MM.1S (cell line): ENCODE measurements at regions not wholly inside any gene's neighbourhood (a gene's known extent, or its start where the extent isn't known, plus 50 kb on each side); places are given as distances from the start of the nearest gene placed in this dataset.

Experiments used
- DNase-seq: peaks from one replicate; pipeline ENCODE4 v3.0.0-alpha.2; 2015
- H2AFZ ChIP-seq: fragments of 300-600 bp; sonication (generic); 2 replicates; pipeline ENCODE4 v1.6.0; 2016; ENCODE audit warnings: antibody characterized with exemption, low read length
- H3F3A ChIP-seq: fragments of 300-600 bp; sonication (generic); 2 replicates; pipeline ENCODE4 v1.6.1; 2016; ENCODE audit warnings: mild to moderate bottlenecking, antibody characterized with exemption, low read length, moderate library complexity, mixed read lengths; ENCODE audit not compliant: insufficient read depth
- H3K27ac ChIP-seq: fragments of 300-600 bp; sonication (generic); 2 replicates; pipeline ENCODE4 v1.5.1; 2016; ENCODE audit warnings: mild to moderate bottlenecking, low read length
- H3K27me3 ChIP-seq: fragments of 300-600 bp; sonication (generic); replicated peaks from 2 replicates; pipeline ENCODE4 v1.6.0; 2016; ENCODE audit warnings: low read length; ENCODE audit not compliant: insufficient read depth
- H3K36me3 ChIP-seq: fragments of 300-600 bp; sonication (generic); replicated peaks from 2 replicates; pipeline ENCODE4 v1.6.1; 2016; ENCODE audit warnings: mild to moderate bottlenecking, low read length, mixed read lengths; ENCODE audit not compliant: insufficient read depth
- H3K4me1 ChIP-seq: fragments of 300-600 bp; sonication (generic); 2 replicates; pipeline ENCODE4 v1.6.1; 2016; ENCODE audit warnings: low read length, mixed read lengths
- H3K4me2 ChIP-seq: fragments of 300-600 bp; sonication (generic); 2 replicates; pipeline ENCODE4 v1.6.0; 2016; ENCODE audit warnings: low read depth, low read length
- H3K4me3 ChIP-seq: fragments of 300-600 bp; sonication (generic); 2 replicates; pipeline ENCODE4 v1.5.1; 2016; ENCODE audit warnings: low read length, mixed read lengths
- H3K79me2 ChIP-seq: fragments of 300-600 bp; sonication (generic); 2 replicates; pipeline ENCODE4 v1.6.1; 2016; ENCODE audit warnings: mixed run types, low read length, mixed read lengths
- H3K9ac ChIP-seq: fragments of 300-600 bp; sonication (generic); 2 replicates; pipeline ENCODE4 v1.6.1; 2016; ENCODE audit warnings: low read length, mixed read lengths
- H3K9me2 ChIP-seq: fragments of 300-600 bp; sonication (generic); replicated peaks from 2 replicates; pipeline ENCODE4 v1.6.1; 2016; ENCODE audit warnings: mild to moderate bottlenecking, low read length, mixed read lengths; ENCODE audit not compliant: insufficient read depth
- H3K9me3 ChIP-seq: fragments of 300-600 bp; sonication (generic); replicated peaks from 2 replicates; pipeline ENCODE4 v1.6.1; 2016; ENCODE audit warnings: mild to moderate bottlenecking, low read length, mixed read lengths; ENCODE audit not compliant: insufficient read depth
- H4K20me1 ChIP-seq: fragments of 300-600 bp; sonication (generic); 2 replicates; pipeline ENCODE4 v1.6.1; 2016; ENCODE audit warnings: mild to moderate bottlenecking, low read length, moderate library complexity, mixed read lengths; ENCODE audit not compliant: insufficient read depth
- CTCF ChIP-seq: fragments of 300-600 bp; sonication (generic); IDR thresholded peaks from 2 replicates; pipeline ENCODE4 v1.5.1; 2016; ENCODE audit warnings: antibody characterized with exemption, low read length, mixed read lengths
- EZH2 ChIP-seq: fragments of 300-600 bp; sonication (generic); optimal IDR thresholded peaks from 2 replicates; pipeline ENCODE3; 2017; ENCODE audit warnings: low read depth, mild to moderate bottlenecking, antibody characterized with exemption, low read length, mixed read lengths
- EZH2phosphoT487 ChIP-seq: fragments of 300-600 bp; sonication (generic); IDR thresholded peaks from 2 replicates; pipeline ENCODE4 v1.6.1; 2018; ENCODE audit warnings: antibody characterized with exemption, low read length

- Histone ChIP-seq H3K27me3 (no peaks in the 10 kb centered on the region), H3K4me1 (no peaks in the 10 kb centered on the region), H4K20me1 (no peaks in the 10 kb centered on the region), H3K4me3 (no peak overlapping the region), H3K79me2 (no peaks in the 10 kb centered on the region), H3K4me2 (no peak overlapping the region), H3F3A (no peaks in the 10 kb centered on the region), H2AFZ (no peak overlapping the region), H3K27ac (no peak overlapping the region), H3K9me3 (no peaks in the 10 kb centered on the region), H3K36me3 (no peaks in the 10 kb centered on the region), H3K9me2 (no peaks in the 10 kb centered on the region), H3K9ac (no peak overlapping the region)
- TF ChIP-seq CTCF = no peak
- DNase-seq = no peak
Measured at GRCh38 chr11:38784164-38784563, 2186.1 kb upstream of the RAG2 start.

GRCh38 chr11:38766796-38767195, 2168.8 kb upstream of the RAG2 start:
- TF ChIP-seq EZH2 = no peak
- no peak for TF ChIP-seq CTCF
- no peak for TF ChIP-seq EZH2phosphoT487
- DNase-seq = no peak
- H3K79me2 ChIP-seq = no peaks in the 10 kb centered on the region

GRCh38 chr11:38759394-38759793, 2161.4 kb upstream of the RAG2 start:
- H3F3A ChIP-seq = no peaks in the 10 kb centered on the region
- H3K9me2 ChIP-seq = no peaks in the 10 kb centered on the region
- no peaks in the 10 kb centered on the region for H3K9me3 ChIP-seq
- no peak for TF ChIP-seq CTCF
- TF ChIP-seq EZH2 = no peak
- no peak for TF ChIP-seq EZH2phosphoT487
- no peak overlapping the region for H3K9ac ChIP-seq
- H3K36me3 ChIP-seq = no peaks in the 10 kb centered on the region
- H3K4me2 ChIP-seq = no peak overlapping the region
- no peak overlapping the region for H3K27ac ChIP-seq
- no peaks in the 10 kb centered on the region for H3K79me2 ChIP-seq
- H4K20me1 ChIP-seq = no peaks in the 10 kb centered on the region
- no peaks in the 10 kb centered on the region for H3K27me3 ChIP-seq
- H3K4me3 ChIP-seq = no peak overlapping the region
- no peak for DNase-seq
- H3K4me1 ChIP-seq = peaks cover 9% of the 10 kb centered on the region; the same call in 1 of the 2 replicates
- no peak overlapping the region for H2AFZ ChIP-seq

More at GRCh38 chr11:38766796-38767195, 2168.8 kb upstream of the RAG2 start:
- H3K27ac ChIP-seq = no peak overlapping the region
- H3F3A ChIP-seq = no peaks in the 10 kb centered on the region
- H3K4me3 ChIP-seq = no peak overlapping the region
- H3K27me3 ChIP-seq = no peaks in the 10 kb centered on the region
- no peak overlapping the region for H3K9ac ChIP-seq
- no peaks in the 10 kb centered on the region for H3K4me1 ChIP-seq
- no peaks in the 10 kb centered on the region for H3K9me2 ChIP-seq
- no peaks in the 10 kb centered on the region for H3K9me3 ChIP-seq
- H3K36me3 ChIP-seq = no peaks in the 10 kb centered on the region
- no peak overlapping the region for H3K4me2 ChIP-seq
- H4K20me1 ChIP-seq = no peaks in the 10 kb centered on the region
- no peak overlapping the region for H2AFZ ChIP-seq

- H3K4me1 ChIP-seq = peaks cover 20% of the 10 kb centered on the region
- H3F3A ChIP-seq = no peaks in the 10 kb centered on the region
- TF ChIP-seq CTCF = no peak
- TF ChIP-seq EZH2phosphoT487 = no peak
- TF ChIP-seq EZH2 = no peak
- H3K9me2 ChIP-seq = no peaks in the 10 kb centered on the region
- H3K9me3 ChIP-seq = no peaks in the 10 kb centered on the region
- H3K79me2 ChIP-seq = no peaks in the 10 kb centered on the region
- no peak overlapping the region for H3K27ac ChIP-seq
- H2AFZ ChIP-seq = no peak overlapping the region
- no peak overlapping the region for H3K4me3 ChIP-seq
- no peak overlapping the region for H3K4me2 ChIP-seq
- H4K20me1 ChIP-seq = no peaks in the 10 kb centered on the region
- H3K36me3 ChIP-seq = no peaks in the 10 kb centered on the region
- H3K27me3 ChIP-seq = no peaks in the 10 kb centered on the region
- no peak for DNase-seq
- no peak overlapping the region for H3K9ac ChIP-seq
Measured at GRCh38 chr11:38756537-38756936, 2158.5 kb upstream of the RAG2 start.
